GM13977 (cell line): ENCODE measurements at regions not wholly inside any gene's neighbourhood (a gene's known extent, or its start where the extent isn't known, plus 50 kb on each side); places are given as distances from the start of the nearest gene placed in this dataset.

Experiments
- DNase-seq: peaks from one replicate; pipeline ENCODE4 v3.0.0; 2012; ENCODE audit warnings: low spot score
- CTCF ChIP-seq: IDR thresholded peaks from 2 replicates; pipeline ENCODE4 v1.5.1; 2012; ENCODE audit warnings: mild to moderate bottlenecking, control low read depth; ENCODE audit not compliant: insufficient read depth; ENCODE audit errors: extremely low read depth, missing control alignments
- in situ Hi-C: fragments of 300-500 bp; cut with MboI; formaldehyde crosslinking; loops from one replicate; pipeline ENCODE4 v1.12.0; 2022; ENCODE audit warnings: low sequenced_read_pairs, low pct_unique_long_range_greater_than_20kb, mixed read lengths, inconsistent platforms; ENCODE audit not compliant: unreplicated experiment

GRCh38 chr3:167188592-167188991, 191.5 kb downstream of the ZBBX start:
- no peak for TF ChIP-seq CTCF
- in situ Hi-C loops, result no loop called here
- no peak for DNase-seq

GRCh38 chr3:167187221-167187620, 192.9 kb downstream of the ZBBX start:
- DNase-seq, result no peak
- in situ Hi-C loops, result no loop called here
- no peak for TF ChIP-seq CTCF

- DNase-seq, result no peak
- no peak for TF ChIP-seq CTCF
- in situ Hi-C loops, result no loop called here
Observed at GRCh38 chr3:167184511-167184910, 195.6 kb downstream of the ZBBX start.

GRCh38 chr3:167172377-167172776, 207.7 kb downstream of the ZBBX start:
- no peak for DNase-seq
- in situ Hi-C loops, result no loop called here
- no peak for TF ChIP-seq CTCF

GRCh38 chr3:167167491-167167890, 212.6 kb downstream of the ZBBX start:
- DNase-seq, result no peak
- no peak for TF ChIP-seq CTCF
- in situ Hi-C loops, result no loop called here

- in situ Hi-C loops, result no loop called here
- TF ChIP-seq CTCF, result no peak
- DNase-seq, result no peak
Observed at GRCh38 chr3:167166594-167167253, 213.4 kb downstream of the ZBBX start.

- DNase-seq, result no peak
- in situ Hi-C loops, result no loop called here
- no peak for TF ChIP-seq CTCF
Observed at GRCh38 chr3:167166012-167166411, 214.1 kb downstream of the ZBBX start.
